ENCODE measurements at regions not wholly inside any gene's neighbourhood (a gene's known extent, or its start where the extent isn't known, plus 50 kb on each side); places are given as distances from the start of the nearest gene placed in this dataset.

GRCh38 chr6:137951064-137951597 lies 84.1 kb downstream of the TNFAIP3 start:
- TF ChIP-seq CTCF (IDR thresholded peaks at IDR 0.05) (no peak), CHD4 (IDR thresholded peaks at IDR 0.05; ENCODE audit: borderline replicate concordance) (no peak), EP300 (IDR thresholded peaks at IDR 0.05) (no peak), PHF8 (IDR thresholded peaks at IDR 0.05; ENCODE audit: borderline replicate concordance, low read depth) (no peak), MAX (IDR thresholded peaks at IDR 0.05) (no peak), E2F6 (IDR thresholded peaks at IDR 0.05; ENCODE audit: borderline replicate concordance, low read depth) (no peak), ELK1 (IDR thresholded peaks at IDR 0.05; ENCODE audit: low read depth, low read length) (no peak)
